ENCODE measurements at regions not wholly inside any gene's neighbourhood (a gene's known extent, or its start where the extent isn't known, plus 50 kb on each side); places are given as distances from the start of the nearest gene placed in this dataset.

- no peak for DNase-seq (ENCODE audit: low read depth, low spot score)
- in situ Hi-C loops (cut with HindIII; ENCODE audit: low pct_unique_long_range_greater_than_20kb, low sequenced_read_pairs) = no loop called here
Measured at GRCh38 chr11:97430877-97431276, 1041.1 kb downstream of the JRKL start.

GRCh38 chr11:97432926-97433325 lies 1043.1 kb downstream of the JRKL start:
- no peak for DNase-seq (ENCODE audit: low read depth, low spot score)
- in situ Hi-C loops (cut with HindIII; ENCODE audit: low pct_unique_long_range_greater_than_20kb, low sequenced_read_pairs) = no loop called here

DNA sequence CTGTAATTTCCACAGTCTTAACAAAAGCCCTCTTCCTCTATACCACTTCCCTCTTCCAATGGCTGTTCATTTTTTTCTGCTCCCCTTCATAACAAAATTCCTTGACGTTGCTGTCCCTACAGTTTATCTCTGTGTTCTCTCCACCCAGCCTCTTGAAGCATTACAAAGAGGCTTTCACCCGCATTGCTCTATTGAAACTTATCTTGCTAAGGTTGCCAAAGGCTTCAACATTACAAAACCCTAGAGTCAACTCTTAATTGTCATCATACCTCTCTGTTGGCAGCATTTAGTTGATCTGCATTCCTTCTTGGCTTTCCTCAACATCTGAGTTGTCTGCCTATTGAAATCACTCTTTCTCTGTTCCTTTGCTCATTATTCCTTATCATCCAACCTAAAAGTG lies 1055.7 kb downstream of the JRKL start:
- in situ Hi-C loops (cut with HindIII; ENCODE audit: low pct_unique_long_range_greater_than_20kb, low sequenced_read_pairs) = no loop called here
- no peak for DNase-seq (ENCODE audit: low read depth, low spot score)

DNA sequence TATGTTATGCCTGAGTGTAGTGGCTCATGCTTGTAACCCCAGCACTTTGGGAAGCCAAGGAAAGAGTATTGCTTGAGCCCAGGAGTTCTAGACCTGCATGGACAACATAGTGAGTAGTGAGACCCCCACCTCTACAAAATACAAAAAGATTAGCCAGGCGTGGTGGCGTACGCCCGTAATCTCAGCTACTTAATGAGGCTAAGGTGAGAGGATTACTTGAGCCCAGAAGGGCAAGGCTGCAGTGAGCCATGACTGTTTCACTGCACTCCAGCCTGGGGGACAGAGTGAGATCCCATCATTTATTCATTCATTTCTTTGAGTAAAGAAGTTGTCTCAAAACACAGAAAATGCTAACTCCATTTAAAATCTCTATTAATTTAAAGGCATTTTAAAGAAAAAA lies 1061.6 kb downstream of the JRKL start:
- in situ Hi-C loops (cut with HindIII; ENCODE audit: low pct_unique_long_range_greater_than_20kb, low sequenced_read_pairs) = no loop called here
- DNase-seq (ENCODE audit: low read depth, low spot score) = no peak

DNA sequence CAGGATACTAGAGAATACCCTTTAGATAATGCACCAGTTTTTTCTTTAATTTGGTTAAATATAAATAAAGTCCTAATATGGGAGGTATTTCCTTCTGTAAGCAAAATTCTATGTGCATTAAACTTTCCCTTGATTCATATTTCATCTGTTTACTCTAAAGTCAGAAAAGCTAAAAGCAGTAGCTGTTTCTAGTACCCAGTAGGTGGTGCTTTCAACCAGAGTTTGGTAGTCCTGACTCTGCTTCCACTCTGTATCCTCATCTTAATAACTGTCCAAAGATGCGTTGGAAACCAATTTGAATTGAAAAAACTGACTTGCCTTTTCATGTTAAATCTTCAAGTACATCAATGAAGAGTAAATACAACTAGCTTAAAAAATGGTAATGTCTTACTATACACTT lies 1065.2 kb downstream of the JRKL start:
- DNase-seq (ENCODE audit: low read depth, low spot score) = peak; percentile 16
- in situ Hi-C loops (cut with HindIII; ENCODE audit: low pct_unique_long_range_greater_than_20kb, low sequenced_read_pairs) = no loop called here

- in situ Hi-C loops (cut with HindIII; ENCODE audit: low pct_unique_long_range_greater_than_20kb, low sequenced_read_pairs) = no loop called here
- no peak for DNase-seq (ENCODE audit: low read depth, low spot score)
Measured at GRCh38 chr11:97460091-97460490, 1070.3 kb downstream of the JRKL start.

DNA sequence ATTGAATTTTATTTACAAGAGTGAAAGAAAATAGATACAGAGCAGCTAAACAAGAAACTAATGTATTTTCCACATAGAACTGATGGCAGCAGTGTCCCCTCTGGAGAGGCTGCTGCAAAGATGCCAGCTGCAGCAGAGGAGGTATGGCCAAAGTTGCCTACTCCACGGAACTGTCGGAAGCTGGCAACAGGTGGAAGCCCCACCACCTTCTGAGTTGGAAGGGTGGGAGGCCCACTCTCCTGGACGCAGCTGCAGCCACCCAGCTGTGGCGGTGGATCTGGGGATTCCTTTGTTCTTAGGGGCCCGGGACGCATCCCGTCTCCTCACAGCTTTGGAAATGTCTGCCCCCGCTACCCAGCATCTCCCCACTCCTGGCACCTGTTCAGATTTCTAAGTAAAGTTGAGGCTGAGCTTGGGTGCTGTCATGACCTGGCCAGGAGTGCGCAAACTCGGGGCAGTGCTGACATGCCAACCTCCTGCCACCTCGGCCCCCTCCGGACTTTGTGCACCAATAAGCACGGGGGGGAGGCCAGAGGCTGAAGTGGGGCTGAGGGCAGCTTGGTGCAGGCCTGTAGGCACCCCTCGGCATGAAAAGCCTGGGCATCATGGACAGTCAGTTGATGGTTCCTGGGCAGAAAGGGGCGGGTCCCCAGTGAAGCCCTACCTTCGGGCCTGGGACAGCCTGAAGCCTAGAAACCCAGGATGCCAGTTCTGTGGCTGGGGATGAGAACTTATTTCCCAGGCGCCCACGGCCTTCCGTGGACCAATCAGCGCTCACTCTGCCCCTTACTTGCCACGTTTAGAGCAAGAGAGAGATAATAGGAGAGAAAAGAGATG lies 1071.4 kb downstream of the JRKL start:
- in situ Hi-C loops (cut with HindIII; ENCODE audit: low pct_unique_long_range_greater_than_20kb, low sequenced_read_pairs) = no loop called here
- DNase-seq (ENCODE audit: low read depth, low spot score) = no peak

DNA sequence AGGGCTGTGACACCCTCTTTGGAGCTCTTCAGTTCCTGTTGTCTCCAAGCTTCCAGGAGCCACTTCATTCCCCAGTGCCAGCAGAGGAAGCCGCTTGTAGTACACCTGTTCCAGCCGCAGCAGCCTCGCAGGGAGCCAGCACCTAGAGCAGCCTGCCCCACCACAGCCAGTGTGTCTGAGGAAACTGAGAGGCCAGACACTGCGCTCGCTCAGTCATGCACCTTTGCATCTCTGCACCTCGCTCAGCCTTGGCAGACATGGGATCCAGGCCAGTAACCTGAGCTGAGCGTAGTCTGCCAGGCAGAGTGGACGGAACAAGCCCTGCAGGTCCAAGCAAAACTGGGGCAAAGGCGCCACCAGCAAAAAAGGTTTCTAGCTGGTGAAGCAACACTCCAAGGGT lies 1072.1 kb downstream of the JRKL start:
- in situ Hi-C loops (cut with HindIII; ENCODE audit: low pct_unique_long_range_greater_than_20kb, low sequenced_read_pairs) = no loop called here
- no peak for DNase-seq (ENCODE audit: low read depth, low spot score)

GRCh38 chr11:97463891-97464290 lies 1074.1 kb downstream of the JRKL start:
- in situ Hi-C loops (cut with HindIII; ENCODE audit: low pct_unique_long_range_greater_than_20kb, low sequenced_read_pairs) = no loop called here
- no peak for DNase-seq (ENCODE audit: low read depth, low spot score)

GRCh38 chr11:97471480-97471879 lies 1081.7 kb downstream of the JRKL start:
- no peak for DNase-seq (ENCODE audit: low read depth, low spot score)
- in situ Hi-C loops (cut with HindIII; ENCODE audit: low pct_unique_long_range_greater_than_20kb, low sequenced_read_pairs) = no loop called here

GRCh38 chr11:97487387-97487786 lies 1097.6 kb downstream of the JRKL start:
- in situ Hi-C loops (cut with HindIII; ENCODE audit: low pct_unique_long_range_greater_than_20kb, low sequenced_read_pairs) = no loop called here

DNA sequence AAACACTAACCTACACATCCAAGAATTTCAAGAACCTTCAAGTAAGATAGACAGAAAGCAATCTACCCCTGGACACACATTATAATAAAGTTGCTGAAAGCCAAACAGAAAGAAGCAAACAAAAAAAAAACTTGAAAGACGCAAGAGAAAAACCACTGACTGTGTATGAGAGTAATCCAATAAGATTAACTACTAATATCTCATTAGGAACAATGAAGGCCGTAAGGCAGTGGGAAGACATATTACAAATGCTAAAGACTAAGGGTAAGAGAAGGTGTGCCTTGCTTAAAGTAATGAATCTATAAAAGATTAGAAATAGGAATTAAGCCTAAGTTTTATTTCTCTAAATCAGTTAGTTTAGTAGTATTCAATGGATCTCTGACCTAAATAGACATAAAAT lies 1109.1 kb downstream of the JRKL start:
- in situ Hi-C loops (cut with HindIII; ENCODE audit: low pct_unique_long_range_greater_than_20kb, low sequenced_read_pairs) = no loop called here
- no peak for DNase-seq (ENCODE audit: low read depth, low spot score)

More at GRCh38 chr11:97487387-97487786, 1097.6 kb downstream of the JRKL start:
- DNase-seq (ENCODE audit: low read depth, low spot score) = no peak

- no peak for DNase-seq (ENCODE audit: low read depth, low spot score)
- in situ Hi-C loops (cut with HindIII; ENCODE audit: low pct_unique_long_range_greater_than_20kb, low sequenced_read_pairs) = no loop called here
Measured at GRCh38 chr11:97502201-97502600, 1112.4 kb downstream of the JRKL start.

- in situ Hi-C loops (cut with HindIII; ENCODE audit: low pct_unique_long_range_greater_than_20kb, low sequenced_read_pairs) = no loop called here
- no peak for DNase-seq (ENCODE audit: low read depth, low spot score)
Measured at GRCh38 chr11:97506076-97506759, 1116.4 kb downstream of the JRKL start.

GRCh38 chr11:97514446-97514845 lies 1124.6 kb downstream of the JRKL start:
- no peak for DNase-seq (ENCODE audit: low read depth, low spot score)
- in situ Hi-C loops (cut with HindIII; ENCODE audit: low pct_unique_long_range_greater_than_20kb, low sequenced_read_pairs) = no loop called here

- in situ Hi-C loops (cut with HindIII; ENCODE audit: low pct_unique_long_range_greater_than_20kb, low sequenced_read_pairs) = no loop called here
Measured at GRCh38 chr11:97516688-97517087, 1126.9 kb downstream of the JRKL start.

DNA sequence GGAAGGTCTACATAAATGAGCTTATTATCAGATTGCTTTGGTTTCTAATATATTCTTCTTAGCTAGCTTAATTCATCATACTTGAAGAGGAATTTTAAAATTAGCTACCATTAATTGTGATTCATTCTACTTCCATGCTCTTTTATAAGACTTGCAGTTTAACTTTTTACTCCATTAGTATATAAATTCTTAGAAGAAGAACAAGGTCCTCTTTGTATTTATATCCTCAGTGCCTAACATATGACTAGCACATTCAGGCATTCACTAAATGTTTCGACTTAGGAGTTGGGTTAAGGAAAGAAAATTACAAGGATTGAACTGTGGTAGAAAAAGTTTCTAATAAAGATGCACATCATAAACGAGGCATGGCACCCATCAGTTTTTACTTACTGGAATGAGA lies 1135.5 kb downstream of the JRKL start:
- peak; percentile 38 for DNase-seq (ENCODE audit: low read depth, low spot score)
- in situ Hi-C loops (cut with HindIII; ENCODE audit: low pct_unique_long_range_greater_than_20kb, low sequenced_read_pairs) = no loop called here

More at GRCh38 chr11:97516688-97517087, 1126.9 kb downstream of the JRKL start:
- DNase-seq (ENCODE audit: low read depth, low spot score) = no peak

DNA sequence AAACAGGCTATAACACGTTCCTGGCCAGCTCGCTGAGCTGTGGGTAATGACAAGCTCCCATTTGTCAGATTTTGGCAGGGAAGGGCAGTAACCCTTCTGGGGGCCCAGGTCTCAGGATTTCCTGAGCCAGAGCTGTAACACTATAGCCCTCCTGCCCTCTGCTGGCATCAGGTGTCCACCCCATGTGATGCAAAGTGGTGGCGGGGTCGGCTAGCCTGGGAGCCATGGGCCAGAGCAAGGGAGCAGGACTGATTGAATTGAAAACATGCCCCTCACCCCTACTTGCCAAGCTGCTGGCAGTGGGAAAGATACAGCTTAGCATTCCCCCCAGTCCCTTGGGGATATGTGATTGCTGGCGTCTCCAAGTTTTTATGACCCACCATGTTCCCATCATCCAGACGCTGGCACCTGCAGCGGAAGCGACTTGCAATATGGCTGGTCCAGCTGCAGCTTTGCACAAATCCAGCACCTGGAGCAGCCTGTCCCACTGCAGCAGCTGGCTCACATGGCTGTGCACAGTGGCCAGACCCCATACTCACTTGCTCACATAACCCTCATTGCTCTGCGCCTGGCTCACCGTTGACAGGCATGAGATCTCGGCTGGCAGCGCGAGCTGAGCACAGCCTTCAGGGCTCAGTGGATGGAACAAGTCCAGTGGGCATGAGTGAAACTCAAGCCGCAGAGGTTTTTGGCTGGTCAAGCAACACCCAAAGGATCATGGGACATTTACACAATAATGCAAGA lies 1147.8 kb downstream of the JRKL start:
- DNase-seq (ENCODE audit: low read depth, low spot score) = no peak
- in situ Hi-C loops (cut with HindIII; ENCODE audit: low pct_unique_long_range_greater_than_20kb, low sequenced_read_pairs) = no loop called here
